D721Med (cell line): ENCODE measurements at regions not wholly inside any gene's neighbourhood (a gene's known extent, or its start where the extent isn't known, plus 50 kb on each side); places are given as distances from the start of the nearest gene placed in this dataset.

ENCODE experiments used
- DNase-seq: peaks from one replicate; pipeline ENCODE4 v3.0.0; 2011; ENCODE audit warnings: low spot score; ENCODE audit not compliant: insufficient read length
- FAIRE-seq: peaks from 2 replicates; lab custom pipeline; 2011; peaks lifted over from hg19 to GRCh38; lab: Jason Lieb, UNC
- TF ChIP-seq, protein P1 (sequence below): IDR thresholded peaks from 2 replicates; pipeline ENCODE4 v1.5.1; 2012; ENCODE audit warnings: mild to moderate bottlenecking, control low read depth; ENCODE audit not compliant: insufficient read depth; ENCODE audit errors: missing control alignments

DNA sequence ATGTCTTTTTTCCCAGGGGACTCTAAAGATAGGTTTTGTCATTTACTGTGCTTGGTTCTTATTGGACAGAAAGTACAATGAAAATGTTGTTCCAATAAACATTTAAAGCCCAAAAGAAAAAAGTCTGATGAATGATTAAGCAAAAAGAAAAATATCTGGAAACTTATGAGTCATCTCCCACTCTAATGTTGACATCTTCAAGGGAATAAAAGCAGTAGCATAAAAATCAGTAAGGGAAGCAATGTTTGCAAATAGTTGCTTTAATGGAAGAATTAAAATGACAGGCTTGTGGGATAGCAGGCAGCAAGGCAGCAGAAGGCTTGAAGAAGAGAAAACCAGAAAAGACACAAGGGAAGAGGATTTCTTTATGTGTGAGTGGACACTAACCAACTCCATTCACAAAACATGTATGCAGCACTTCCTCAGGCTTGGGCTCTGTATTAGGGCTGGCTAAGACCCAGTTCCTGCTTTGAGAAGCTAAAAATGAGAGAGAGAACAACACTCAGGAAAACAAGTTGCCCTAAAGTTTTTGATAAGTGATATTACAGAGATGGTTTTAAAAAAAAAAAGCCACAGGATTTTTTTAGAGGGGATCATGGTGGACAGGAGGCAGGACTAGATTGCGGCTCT, 263.2 kb upstream of the NT5E start:
- DNase-seq: no peak
- FAIRE-seq: no peak
- TF ChIP-seq, protein P1, sequence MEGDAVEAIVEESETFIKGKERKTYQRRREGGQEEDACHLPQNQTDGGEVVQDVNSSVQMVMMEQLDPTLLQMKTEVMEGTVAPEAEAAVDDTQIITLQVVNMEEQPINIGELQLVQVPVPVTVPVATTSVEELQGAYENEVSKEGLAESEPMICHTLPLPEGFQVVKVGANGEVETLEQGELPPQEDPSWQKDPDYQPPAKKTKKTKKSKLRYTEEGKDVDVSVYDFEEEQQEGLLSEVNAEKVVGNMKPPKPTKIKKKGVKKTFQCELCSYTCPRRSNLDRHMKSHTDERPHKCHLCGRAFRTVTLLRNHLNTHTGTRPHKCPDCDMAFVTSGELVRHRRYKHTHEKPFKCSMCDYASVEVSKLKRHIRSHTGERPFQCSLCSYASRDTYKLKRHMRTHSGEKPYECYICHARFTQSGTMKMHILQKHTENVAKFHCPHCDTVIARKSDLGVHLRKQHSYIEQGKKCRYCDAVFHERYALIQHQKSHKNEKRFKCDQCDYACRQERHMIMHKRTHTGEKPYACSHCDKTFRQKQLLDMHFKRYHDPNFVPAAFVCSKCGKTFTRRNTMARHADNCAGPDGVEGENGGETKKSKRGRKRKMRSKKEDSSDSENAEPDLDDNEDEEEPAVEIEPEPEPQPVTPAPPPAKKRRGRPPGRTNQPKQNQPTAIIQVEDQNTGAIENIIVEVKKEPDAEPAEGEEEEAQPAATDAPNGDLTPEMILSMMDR: no peak

DNA sequence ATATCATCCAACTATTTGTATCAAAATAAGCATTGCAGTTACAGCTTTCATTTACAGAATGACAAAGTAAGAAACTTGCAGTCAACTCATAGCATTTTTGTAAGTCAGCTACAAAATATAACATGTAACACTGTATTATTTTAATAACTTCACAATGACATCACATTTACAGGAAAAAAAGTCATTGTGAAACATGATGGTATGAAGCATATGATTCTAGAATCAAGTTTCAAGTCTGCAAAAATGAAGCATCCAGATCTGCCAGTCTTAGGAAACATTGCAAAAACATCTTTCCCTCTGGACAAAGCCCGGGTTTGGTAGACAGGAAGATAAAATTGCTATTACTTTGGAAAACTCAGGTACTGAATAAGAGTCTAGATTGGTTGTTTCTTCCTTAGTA, 263.9 kb upstream of the NT5E start:
- TF ChIP-seq, protein P1: no peak
- DNase-seq (no peak), FAIRE-seq (no peak)

DNA sequence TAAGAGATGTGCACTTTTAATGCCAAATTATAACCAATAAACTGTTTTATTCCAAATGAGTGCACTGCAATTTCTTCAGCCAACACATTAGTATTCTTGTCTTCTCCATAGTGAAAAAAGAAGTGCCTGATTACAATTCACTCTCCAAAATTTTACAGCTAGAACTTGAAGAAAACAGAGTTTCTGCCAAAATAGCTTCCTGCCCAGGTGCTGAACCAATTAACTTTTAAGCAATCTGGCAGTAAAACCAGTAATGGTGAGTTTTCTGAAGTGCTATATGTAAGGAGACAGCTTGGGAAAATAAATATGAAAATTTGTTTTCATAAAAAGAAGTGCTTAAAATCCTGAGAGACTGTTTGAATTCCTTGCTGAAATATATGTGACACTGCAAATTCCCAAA, 266.0 kb upstream of the NT5E start:
- FAIRE-seq (no peak), DNase-seq (no peak)
- TF ChIP-seq, protein P1: no peak

DNA sequence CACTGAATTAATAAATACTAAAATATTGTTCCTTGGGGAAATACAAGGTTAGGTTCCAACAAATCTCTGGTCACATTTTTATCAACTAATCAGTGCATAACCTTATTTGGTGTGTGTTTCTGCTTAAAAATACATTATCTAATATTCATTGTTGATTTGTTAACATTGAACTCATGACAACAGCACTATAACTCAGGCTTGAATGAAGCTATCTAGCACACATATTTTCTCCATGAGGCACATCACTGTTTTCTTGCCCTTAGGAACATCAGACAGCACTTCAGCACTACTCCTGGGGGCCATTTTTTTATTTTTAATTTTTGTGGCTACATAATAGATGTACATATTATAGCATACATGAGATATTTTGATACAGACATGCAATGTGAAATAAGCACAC, 277.2 kb upstream of the NT5E start:
- no peak for DNase-seq
- TF ChIP-seq, protein P1: no peak
- FAIRE-seq: no peak

DNA sequence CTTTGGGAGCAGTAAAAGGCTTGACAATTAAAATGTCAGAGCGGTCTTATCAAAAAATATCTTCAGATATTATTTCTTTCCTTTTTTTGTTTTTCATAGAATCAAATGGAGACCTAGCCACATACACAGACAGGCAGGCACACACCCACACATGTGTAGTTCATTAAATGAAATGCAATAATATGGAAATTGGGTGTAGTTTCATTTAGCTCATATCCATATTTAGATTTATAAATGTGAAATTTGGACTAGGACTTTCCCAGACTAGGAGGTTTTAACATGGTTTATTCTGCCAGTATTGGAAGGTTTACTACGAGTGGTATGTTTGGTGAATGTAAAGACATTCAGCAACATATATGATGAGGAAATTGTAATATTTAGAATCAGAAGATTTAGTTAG, 277.7 kb upstream of the NT5E start:
- TF ChIP-seq, protein P1: no peak
- no peak for DNase-seq
- no peak for FAIRE-seq

DNA sequence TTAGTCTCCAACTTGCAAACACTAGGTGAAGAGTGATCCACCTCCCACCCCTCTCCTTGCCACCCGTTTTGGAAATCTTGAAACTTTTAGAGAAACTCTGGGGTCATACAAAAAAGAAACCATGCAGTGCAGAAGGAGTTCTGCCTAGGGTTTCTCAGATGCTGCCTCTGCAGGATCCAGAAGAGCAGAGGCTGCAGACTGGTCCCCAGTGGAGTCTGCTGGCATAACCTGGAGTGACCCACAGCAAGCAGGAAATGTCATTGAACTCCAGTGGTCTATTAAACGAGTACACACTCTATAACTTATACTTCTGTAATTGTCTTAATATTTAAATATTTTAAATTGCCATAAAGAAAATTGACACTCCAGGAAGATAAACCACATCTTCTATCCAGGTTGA, 280.7 kb upstream of the NT5E start:
- DNase-seq: no peak
- TF ChIP-seq, protein P1: no peak
- FAIRE-seq: no peak

DNA sequence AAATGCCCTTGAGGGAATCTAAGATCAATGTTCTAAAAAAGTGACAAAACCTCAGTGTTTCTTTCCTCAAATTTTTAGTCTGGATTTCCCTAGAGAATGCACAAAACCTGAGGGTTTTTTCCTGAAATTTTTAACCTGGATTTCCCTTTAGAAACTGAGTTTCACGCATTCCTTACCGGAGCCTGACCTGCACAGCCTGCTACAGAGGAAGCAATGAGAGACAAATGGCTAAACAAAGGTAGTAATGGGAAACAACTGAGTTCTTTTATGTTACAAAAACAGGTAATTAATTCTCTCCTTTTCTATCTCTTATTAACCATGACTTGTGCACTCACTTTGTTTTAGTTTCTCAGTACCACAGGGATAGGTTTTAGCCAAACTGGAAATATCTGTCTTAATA, 281.7 kb upstream of the NT5E start:
- no peak for FAIRE-seq
- no peak for DNase-seq
- TF ChIP-seq, protein P1: no peak
